GM12872 (cell line): ENCODE measurements at regions not wholly inside any gene's neighbourhood (a gene's known extent, or its start where the extent isn't known, plus 50 kb on each side); places are given as distances from the start of the nearest gene placed in this dataset.

Source experiments
- TF ChIP-seq, protein P1 (sequence below): IDR thresholded peaks from 3 replicates; pipeline ENCODE4 v1.5.1; 2011; ENCODE audit warnings: low read depth, mild to moderate bottlenecking, low read length, moderate library complexity; ENCODE audit not compliant: insufficient read depth

DNA sequence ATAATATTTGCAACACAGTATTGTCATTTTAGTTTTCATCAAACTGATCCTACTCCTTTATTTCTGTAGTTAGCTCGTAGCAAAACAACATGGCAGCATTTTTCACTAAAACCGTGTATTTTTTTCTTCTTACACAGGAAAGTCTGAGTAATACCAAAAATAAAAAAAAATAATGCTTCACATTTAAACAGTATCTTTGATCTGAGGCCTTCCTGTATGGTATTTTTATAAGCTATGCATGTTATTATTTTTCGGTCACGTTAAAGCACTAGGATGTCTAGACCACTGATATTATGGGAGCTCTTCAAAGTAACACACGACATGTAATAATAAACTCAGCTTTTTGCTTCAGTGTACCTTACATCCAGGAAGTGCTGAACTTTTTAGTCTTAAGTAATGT lies 94.1 kb upstream of the SRD5A3 start:
- TF ChIP-seq, protein P1, sequence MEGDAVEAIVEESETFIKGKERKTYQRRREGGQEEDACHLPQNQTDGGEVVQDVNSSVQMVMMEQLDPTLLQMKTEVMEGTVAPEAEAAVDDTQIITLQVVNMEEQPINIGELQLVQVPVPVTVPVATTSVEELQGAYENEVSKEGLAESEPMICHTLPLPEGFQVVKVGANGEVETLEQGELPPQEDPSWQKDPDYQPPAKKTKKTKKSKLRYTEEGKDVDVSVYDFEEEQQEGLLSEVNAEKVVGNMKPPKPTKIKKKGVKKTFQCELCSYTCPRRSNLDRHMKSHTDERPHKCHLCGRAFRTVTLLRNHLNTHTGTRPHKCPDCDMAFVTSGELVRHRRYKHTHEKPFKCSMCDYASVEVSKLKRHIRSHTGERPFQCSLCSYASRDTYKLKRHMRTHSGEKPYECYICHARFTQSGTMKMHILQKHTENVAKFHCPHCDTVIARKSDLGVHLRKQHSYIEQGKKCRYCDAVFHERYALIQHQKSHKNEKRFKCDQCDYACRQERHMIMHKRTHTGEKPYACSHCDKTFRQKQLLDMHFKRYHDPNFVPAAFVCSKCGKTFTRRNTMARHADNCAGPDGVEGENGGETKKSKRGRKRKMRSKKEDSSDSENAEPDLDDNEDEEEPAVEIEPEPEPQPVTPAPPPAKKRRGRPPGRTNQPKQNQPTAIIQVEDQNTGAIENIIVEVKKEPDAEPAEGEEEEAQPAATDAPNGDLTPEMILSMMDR = no peak

DNA sequence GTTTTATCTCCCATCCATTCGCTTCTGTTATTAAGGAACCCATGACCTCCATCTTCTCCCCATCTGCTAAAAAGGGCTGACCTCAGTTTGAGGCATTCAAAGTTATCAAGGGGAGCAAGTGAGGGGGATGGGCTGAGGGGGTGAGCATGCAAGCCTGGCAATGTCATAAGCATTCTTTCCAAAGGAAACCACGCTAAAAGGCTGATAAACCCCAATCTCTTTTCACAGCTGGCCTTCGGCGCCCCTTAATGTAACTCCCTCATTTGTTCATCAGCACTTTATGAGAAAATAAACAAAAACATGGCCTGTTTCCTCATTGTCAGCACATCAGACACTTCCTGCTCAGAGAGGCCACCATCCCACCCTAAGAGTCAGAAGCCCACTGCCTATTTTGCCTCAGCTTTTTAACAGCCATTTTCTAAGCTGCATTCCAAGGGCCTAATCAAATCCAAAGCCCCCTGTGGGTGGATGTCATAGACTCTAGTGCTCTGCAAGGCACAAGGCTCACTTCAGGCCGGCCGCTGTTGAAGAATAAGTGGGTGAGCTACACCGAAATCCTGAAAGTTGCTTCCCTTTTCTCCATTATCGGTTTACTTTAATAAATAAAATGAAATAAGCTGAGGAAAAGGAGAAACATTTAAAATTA lies 92.0 kb upstream of the SRD5A3 start:
- TF ChIP-seq, protein P1 = no peak

DNA sequence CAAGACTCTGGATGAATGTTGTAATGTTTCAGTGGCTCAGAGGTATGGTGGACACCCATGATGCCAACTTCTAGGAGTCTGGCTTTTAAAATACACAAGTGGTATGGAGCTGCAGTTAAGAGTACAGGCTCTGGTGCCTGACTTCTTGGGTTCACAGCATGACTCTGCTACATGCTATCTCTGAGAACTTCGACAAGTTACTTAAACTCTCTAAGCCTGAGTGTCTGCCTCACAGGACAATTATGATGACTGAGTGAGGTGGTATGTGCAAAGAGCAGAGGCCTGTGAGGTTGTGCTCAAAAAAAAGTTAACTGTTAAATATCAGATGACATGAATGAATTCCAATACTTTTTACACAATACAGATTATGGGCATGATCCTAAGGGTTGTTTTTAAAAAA lies 90.9 kb upstream of the SRD5A3 start:
- TF ChIP-seq, protein P1 = no peak

DNA sequence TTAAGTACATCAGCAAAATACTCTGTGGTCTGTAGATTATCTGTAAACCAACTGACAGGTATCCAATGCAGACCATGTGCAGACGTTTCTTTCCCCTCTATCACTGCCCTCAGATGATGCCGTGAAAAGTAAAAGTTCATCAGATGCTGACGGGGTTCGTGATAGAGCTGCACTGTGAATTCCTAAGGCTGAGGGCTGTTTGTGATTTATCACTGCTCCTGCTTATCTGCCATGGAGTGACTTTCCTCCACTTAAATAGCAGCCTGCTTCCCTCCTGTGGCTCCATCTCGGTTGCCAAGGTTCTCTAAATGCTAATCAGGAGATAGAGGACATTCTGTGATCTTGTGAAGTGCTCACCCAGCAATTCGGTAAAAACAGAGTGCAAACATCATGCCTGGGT lies 89.3 kb upstream of the SRD5A3 start:
- TF ChIP-seq, protein P1 = no peak

DNA sequence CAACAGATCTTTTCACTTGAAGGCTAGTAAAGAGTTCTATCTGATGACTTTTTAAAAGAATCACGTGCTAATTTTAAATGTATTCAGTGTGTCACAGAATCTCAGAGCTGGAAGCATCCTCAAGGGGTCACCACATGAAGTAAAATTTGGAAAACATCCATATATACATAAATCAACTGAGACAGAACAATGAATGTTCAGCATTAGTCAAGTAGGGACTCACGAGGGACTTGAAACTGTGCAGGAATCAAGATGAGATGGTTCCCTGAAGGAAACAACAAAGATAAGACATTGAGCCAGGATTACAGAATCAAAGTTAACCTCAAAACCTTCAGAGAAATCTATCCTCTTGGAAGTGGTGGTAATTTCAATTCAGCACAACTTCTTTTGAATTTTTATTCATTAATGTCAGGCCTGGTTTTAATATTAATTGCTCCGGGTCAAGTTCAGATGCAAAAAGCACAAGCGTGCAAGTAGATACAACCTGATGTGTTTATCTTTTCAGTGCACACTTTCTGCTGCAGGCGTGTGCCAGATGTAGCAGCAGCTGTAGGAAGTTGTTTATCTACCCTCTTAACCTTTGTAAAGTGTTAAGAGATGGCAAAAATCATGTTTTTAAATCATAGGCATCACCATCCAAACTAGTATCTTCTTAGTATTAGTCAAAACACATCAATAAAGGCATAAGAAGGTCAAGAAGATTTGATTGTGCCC lies 87.7 kb upstream of the SRD5A3 start:
- TF ChIP-seq, protein P1 = no peak

DNA sequence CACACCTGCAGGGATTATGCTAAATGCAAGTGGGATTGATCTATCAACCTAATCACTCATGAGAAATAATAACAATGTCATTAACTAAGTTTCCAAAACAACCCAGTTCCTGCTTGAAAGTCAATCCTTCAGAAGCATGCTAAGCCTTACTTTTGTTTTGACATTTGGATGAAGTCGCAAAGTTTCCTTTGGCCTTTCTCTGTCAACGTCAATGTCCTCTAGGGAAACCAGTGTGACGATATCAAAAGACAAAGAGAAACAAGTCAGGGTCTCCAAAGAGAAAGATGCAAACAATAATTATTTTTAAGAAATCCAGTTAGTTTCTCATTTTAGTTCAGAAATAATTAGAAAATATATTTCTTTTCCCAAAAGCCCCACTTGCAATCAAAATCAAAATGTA lies 86.7 kb upstream of the SRD5A3 start:
- TF ChIP-seq, protein P1 = no peak

DNA sequence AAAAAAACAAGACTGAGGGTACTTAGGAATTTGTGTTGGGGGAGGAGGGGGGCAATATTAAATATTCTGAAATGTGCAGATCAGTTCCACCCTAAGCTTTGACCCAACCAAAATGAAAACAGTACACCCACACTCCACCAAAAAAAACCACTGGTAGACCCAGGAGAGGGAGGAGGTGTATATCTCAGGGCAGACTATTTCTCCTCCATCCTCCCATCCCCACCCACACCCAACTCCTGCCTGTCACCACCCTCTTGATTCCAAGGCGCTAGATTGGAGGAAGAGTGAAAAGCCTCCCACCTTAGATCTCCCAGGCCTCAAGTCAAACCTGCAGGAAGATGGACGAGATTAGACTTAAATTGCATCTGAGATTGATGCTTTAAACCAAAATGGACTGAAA lies 76.6 kb upstream of the SRD5A3 start:
- TF ChIP-seq, protein P1 = no peak
